Parathyroid adenoma (tissue), 2 donors: ENCODE measurements at regions not wholly inside any gene's neighbourhood (a gene's known extent, or its start where the extent isn't known, plus 50 kb on each side); places are given as distances from the start of the nearest gene placed in this dataset.

Source experiments
- H2AFZ ChIP-seq: fragments of 300-600 bp; sonication (generic); one replicate; pipeline ENCODE4 v1.7.0; 2017; ENCODE audit warnings: antibody characterized with exemption, mild to moderate bottlenecking
- H3K27ac ChIP-seq: fragments of 300-600 bp; sonication (generic); one replicate; pipeline ENCODE4 v1.7.0; 2017
- H3K27me3 ChIP-seq: fragments of 300-600 bp; sonication (generic); one replicate; pipeline ENCODE4 v1.7.0; 2017; ENCODE audit warnings: low read length; ENCODE audit not compliant: control insufficient read depth, insufficient read depth
- H3K36me3 ChIP-seq: fragments of 300-600 bp; sonication (generic); one replicate; pipeline ENCODE4 v1.7.0; 2017; ENCODE audit warnings: low read length; ENCODE audit not compliant: control insufficient read depth, insufficient read depth
- H3K4me1 ChIP-seq: fragments of 300-600 bp; sonication (generic); one replicate; pipeline ENCODE4 v1.7.0; 2017; ENCODE audit warnings: control low read depth
- H3K4me2 ChIP-seq: fragments of 300-600 bp; sonication (generic); one replicate; pipeline ENCODE4 v1.7.0; 2017; ENCODE audit warnings: low read length
- H3K4me3 ChIP-seq: fragments of 300-600 bp; sonication (generic); one replicate; pipeline ENCODE4 v1.7.0; 2017; ENCODE audit warnings: low read depth, low read length
- H3K79me2 ChIP-seq: fragments of 300-600 bp; sonication (generic); one replicate; pipeline ENCODE4 v1.7.0; 2017; ENCODE audit warnings: control low read depth
- H3K9ac ChIP-seq: fragments of 300-600 bp; sonication (generic); one replicate; pipeline ENCODE4 v1.7.0; 2017; ENCODE audit warnings: mild to moderate bottlenecking
- H3K9me3 ChIP-seq: fragments of 300-600 bp; sonication (generic); one replicate; pipeline ENCODE4 v1.7.0; 2017; ENCODE audit warnings: low read length; ENCODE audit not compliant: control insufficient read depth
- CTCF ChIP-seq: fragments of 300-600 bp; sonication (generic); IDR thresholded peaks from one replicate; pipeline ENCODE4 v1.7.0; 2017; ENCODE audit warnings: antibody characterized with exemption, mild to moderate bottlenecking
- donor health status: primary hyperparathyroidism.

DNA sequence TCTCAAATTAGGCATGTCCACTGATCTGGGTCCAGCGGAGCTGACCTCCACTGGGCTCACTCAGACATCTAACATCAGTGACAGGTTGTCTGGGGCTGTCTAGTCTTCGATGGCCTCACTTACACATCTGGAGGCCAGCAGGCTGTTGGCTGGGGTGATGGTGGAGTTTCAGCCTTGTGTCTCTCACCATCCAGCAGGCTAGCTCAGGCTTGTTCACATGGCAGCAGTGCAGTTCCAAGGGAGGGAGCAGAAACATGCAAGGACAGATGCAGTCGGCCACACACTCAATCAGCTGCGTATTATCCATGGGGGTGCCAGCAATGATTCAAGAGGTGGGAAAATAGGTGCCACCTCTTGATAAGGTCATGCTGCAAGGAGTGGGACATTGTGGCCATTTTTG, 292.5 kb downstream of the SHQ1 start:
- no peak overlapping the region for H3K4me3 ChIP-seq
- H3K27me3 ChIP-seq = no peaks in the 10 kb centered on the region
- no peak overlapping the region for H3K9ac ChIP-seq
- no peaks in the 10 kb centered on the region for H3K4me1 ChIP-seq
- H3K4me2 ChIP-seq = no peak overlapping the region
- no peaks in the 10 kb centered on the region for H3K79me2 ChIP-seq
- no peaks in the 10 kb centered on the region for H3K9me3 ChIP-seq
- H2AFZ ChIP-seq = no peak overlapping the region
- H3K27ac ChIP-seq = no peak overlapping the region
- TF ChIP-seq CTCF = no peak
- H3K36me3 ChIP-seq = no peaks in the 10 kb centered on the region

DNA sequence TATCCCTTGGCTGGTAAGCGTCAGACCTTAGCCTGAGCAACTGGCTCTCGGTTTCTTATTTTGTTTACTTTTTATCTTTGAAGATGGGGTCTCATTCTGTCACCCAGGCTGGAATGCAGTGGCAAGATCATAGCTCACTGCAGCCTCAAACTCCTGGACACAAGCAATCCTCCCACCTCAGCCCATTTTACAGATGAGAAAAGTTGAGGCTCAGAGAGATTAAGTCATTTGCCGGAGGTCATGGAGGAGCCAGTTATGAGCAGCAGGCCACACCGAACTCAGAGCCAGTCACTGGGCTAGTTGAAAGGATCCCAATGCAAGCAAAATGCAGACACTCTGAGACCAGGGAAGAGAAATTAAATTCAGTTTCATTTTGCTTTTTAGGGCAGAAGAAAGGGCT, 293.6 kb downstream of the SHQ1 start:
- Histone ChIP-seq H3K9me3 (no peaks in the 10 kb centered on the region), H3K79me2 (no peaks in the 10 kb centered on the region), H3K4me1 (no peaks in the 10 kb centered on the region), H2AFZ (no peak overlapping the region), H3K4me3 (no peak overlapping the region), H3K27me3 (no peaks in the 10 kb centered on the region), H3K9ac (no peak overlapping the region), H3K27ac (no peak overlapping the region), H3K36me3 (no peaks in the 10 kb centered on the region), H3K4me2 (no peak overlapping the region)
- TF ChIP-seq CTCF = no peak

GRCh38 chr3:72553298-72553697, 294.9 kb downstream of the SHQ1 start:
- Histone ChIP-seq H3K9me3 (no peaks in the 10 kb centered on the region), H2AFZ (no peak overlapping the region), H3K4me3 (no peak overlapping the region), H3K27ac (no peak overlapping the region), H3K4me2 (no peak overlapping the region), H3K4me1 (no peaks in the 10 kb centered on the region), H3K36me3 (no peaks in the 10 kb centered on the region), H3K79me2 (no peaks in the 10 kb centered on the region), H3K9ac (no peak overlapping the region), H3K27me3 (no peaks in the 10 kb centered on the region)
- TF ChIP-seq CTCF = no peak

- Histone ChIP-seq H3K27me3 (no peaks in the 10 kb centered on the region), H3K9me3 (no peaks in the 10 kb centered on the region), H3K4me1 (no peaks in the 10 kb centered on the region), H3K79me2 (no peaks in the 10 kb centered on the region), H3K27ac (no peak overlapping the region), H3K4me3 (no peak overlapping the region), H3K36me3 (no peaks in the 10 kb centered on the region), H2AFZ (no peak overlapping the region), H3K4me2 (no peak overlapping the region), H3K9ac (no peak overlapping the region)
- no peak for TF ChIP-seq CTCF
Observed at GRCh38 chr3:72550582-72551262, 297.5 kb downstream of the SHQ1 start.
